Neutrophil (primary cell): ENCODE measurements at regions not wholly inside any gene's neighbourhood (a gene's known extent, or its start where the extent isn't known, plus 50 kb on each side); places are given as distances from the start of the nearest gene placed in this dataset.

Experiments used
- H3K27ac ChIP-seq: fragments of 200-600 bp; sonication (generic); 2 replicates; pipeline ENCODE4 v1.5.1; 2016; ENCODE audit warnings: mild to moderate bottlenecking, moderate library complexity
- H3K27me3 ChIP-seq: fragments of 200-600 bp; sonication (generic); 2 replicates; pipeline ENCODE4 v1.6.0; 2016; ENCODE audit warnings: mild to moderate bottlenecking
- H3K36me3 ChIP-seq: fragments of 200-600 bp; sonication (generic); 2 replicates; pipeline ENCODE4 v1.5.1; 2017
- H3K4me1 ChIP-seq, 2 experiments: fragments of 200-600 bp in 1 of 2; sonication (generic) in 1 of 2; 1 replicate in 1 of 2; 2 replicates in 1 of 2; pipeline versions ENCODE4 v1.5.1 to v1.6.1; 2013 to 2016; ENCODE audit warnings: low read depth in 1 of 2, low read length in 1 of 2, mild to moderate bottlenecking in 1 of 2, moderate library complexity in 1 of 2; ENCODE audit not compliant: control insufficient read depth in 1 of 2, insufficient read depth in 1 of 2
- H3K4me3 ChIP-seq, 2 experiments: fragments of 200-600 bp in 1 of 2; sonication (generic) in 1 of 2; 1 replicate in 1 of 2; 2 replicates in 1 of 2; pipeline ENCODE4 v1.5.1; 2013 to 2016; ENCODE audit warnings: low read depth in 1 of 2, low read length in 1 of 2, mild to moderate bottlenecking in 1 of 2, moderate library complexity in 1 of 2
- H3K9me3 ChIP-seq: fragments of 200-600 bp; sonication (generic); 2 replicates; pipeline ENCODE4 v1.5.1; 2016
- CTCF ChIP-seq: fragments of 200-600 bp; sonication (generic); IDR thresholded peaks from 2 replicates; pipeline ENCODE4 v1.5.1; 2016; ENCODE audit warnings: antibody characterized with exemption

- no peaks in the 10 kb centered on the region for H3K9me3 ChIP-seq
- H3K36me3 ChIP-seq = no peaks in the 10 kb centered on the region
- no peak overlapping the region for H3K27ac ChIP-seq
- H3K4me3 ChIP-seq = no peak overlapping the region
- H3K27me3 ChIP-seq = no peaks in the 10 kb centered on the region
- no peaks in the 10 kb centered on the region for H3K4me1 ChIP-seq
- TF ChIP-seq CTCF = no peak
These were observed 299.9 kb upstream of the IRX2 start for GRCh38 chr5:3051400-3051799.

GRCh38 chr5:3050863-3051262 is 299.4 kb upstream of the IRX2 start:
- TF ChIP-seq CTCF = no peak
- H3K4me3 ChIP-seq = no peak overlapping the region
- H3K9me3 ChIP-seq = no peaks in the 10 kb centered on the region
- H3K4me1 ChIP-seq = no peaks in the 10 kb centered on the region
- H3K36me3 ChIP-seq = no peaks in the 10 kb centered on the region
- H3K27ac ChIP-seq = no peak overlapping the region
- H3K27me3 ChIP-seq = no peaks in the 10 kb centered on the region

- Histone ChIP-seq H3K4me3 (no peak overlapping the region), H3K36me3 (no peaks in the 10 kb centered on the region), H3K27me3 (no peaks in the 10 kb centered on the region), H3K9me3 (no peaks in the 10 kb centered on the region), H3K4me1 (no peaks in the 10 kb centered on the region), H3K27ac (no peak overlapping the region)
- TF ChIP-seq CTCF = no peak
These were observed 297.8 kb upstream of the IRX2 start for GRCh38 chr5:3049261-3049660.

GRCh38 chr5:3047212-3047774 is 295.8 kb upstream of the IRX2 start:
- no peak overlapping the region for H3K4me3 ChIP-seq
- no peak for TF ChIP-seq CTCF
- H3K36me3 ChIP-seq = no peaks in the 10 kb centered on the region
- H3K27ac ChIP-seq = no peak overlapping the region
- H3K9me3 ChIP-seq = no peaks in the 10 kb centered on the region
- H3K4me1 ChIP-seq = no peaks in the 10 kb centered on the region
- H3K27me3 ChIP-seq = no peaks in the 10 kb centered on the region

GRCh38 chr5:3043600-3043999 is 292.1 kb upstream of the IRX2 start:
- no peak for TF ChIP-seq CTCF
- no peak overlapping the region for H3K27ac ChIP-seq
- no peak overlapping the region for H3K4me3 ChIP-seq
- H3K36me3 ChIP-seq = no peaks in the 10 kb centered on the region
- no peaks in the 10 kb centered on the region for H3K4me1 ChIP-seq
- H3K9me3 ChIP-seq = no peaks in the 10 kb centered on the region
- no peaks in the 10 kb centered on the region for H3K27me3 ChIP-seq

- Histone ChIP-seq H3K27me3 (no peaks in the 10 kb centered on the region), H3K4me1 (no peaks in the 10 kb centered on the region), H3K27ac (no peak overlapping the region), H3K36me3 (no peaks in the 10 kb centered on the region), H3K9me3 (no peaks in the 10 kb centered on the region), H3K4me3 (no peak overlapping the region)
- TF ChIP-seq CTCF = no peak
These were observed 289.5 kb upstream of the IRX2 start for GRCh38 chr5:3041001-3041400.
